Midbrain (tissue), 1 donor: ENCODE measurements at regions not wholly inside any gene's neighbourhood (a gene's known extent, or its start where the extent isn't known, plus 50 kb on each side); places are given as distances from the start of the nearest gene placed in this dataset.
A peak's percentile ranks its signal among the peaks of the same experiment; 100 is the strongest.

Source experiments
- DNase-seq: peaks from one replicate; lab custom pipeline; 2025; lab: John Stamatoyannopoulos, UW

DNA sequence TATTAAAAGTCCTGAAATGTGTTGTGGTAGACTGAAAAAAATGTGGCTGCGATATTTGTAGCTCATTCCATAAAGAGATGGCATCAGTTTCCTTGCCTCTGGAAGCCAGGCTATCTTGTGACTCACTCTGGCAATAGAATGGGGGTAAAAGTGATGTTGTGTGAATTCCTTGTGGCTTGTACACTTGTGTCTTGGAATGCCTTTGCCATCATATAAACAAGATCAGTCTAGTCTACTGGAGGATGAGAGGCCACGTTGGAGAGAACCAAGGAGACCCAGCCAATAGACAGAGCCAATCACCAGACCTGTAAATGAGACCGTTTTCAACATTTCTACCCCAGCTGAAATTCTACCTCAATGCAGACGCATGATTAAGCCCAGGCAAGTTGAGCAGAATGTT, 254.1 kb downstream of the TRIB2 start:
- no peak for DNase-seq

DNA sequence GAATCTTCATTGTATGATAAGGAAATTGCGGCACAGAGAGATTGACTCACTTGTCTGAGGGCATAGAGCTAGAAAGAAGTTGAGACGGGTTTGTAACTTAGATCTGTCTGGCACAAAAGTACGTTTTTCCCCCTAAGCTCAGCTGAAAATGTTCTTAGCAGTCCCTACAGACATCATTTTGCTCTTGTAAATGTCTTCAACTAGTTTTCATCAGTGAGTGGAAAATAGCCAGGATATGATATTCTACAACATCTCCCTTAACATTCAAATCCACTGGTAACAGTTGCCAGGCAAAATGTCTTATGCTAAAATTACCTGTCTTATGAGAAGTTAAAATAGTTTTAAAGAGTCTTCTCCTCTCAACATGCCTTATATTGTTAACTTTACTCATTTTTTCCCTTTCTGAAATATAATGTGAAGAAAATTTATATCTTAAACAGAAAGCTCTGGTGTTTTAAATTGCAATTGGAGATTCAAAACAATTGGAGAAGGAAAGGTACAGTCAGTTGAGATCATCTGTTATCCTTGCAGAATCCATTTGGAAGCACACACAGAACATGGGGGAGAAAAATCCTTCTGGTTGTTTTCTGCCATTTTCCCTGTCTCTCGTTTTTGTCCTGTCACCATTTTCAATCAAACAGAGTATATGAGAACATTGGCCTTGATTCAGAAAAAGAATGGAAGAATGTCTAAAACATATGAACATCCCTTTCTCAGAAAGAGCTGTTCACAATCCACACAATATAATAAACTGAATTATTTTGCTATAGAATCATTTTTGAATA, 255.0 kb downstream of the TRIB2 start:
- DNase-seq, result no peak

DNA sequence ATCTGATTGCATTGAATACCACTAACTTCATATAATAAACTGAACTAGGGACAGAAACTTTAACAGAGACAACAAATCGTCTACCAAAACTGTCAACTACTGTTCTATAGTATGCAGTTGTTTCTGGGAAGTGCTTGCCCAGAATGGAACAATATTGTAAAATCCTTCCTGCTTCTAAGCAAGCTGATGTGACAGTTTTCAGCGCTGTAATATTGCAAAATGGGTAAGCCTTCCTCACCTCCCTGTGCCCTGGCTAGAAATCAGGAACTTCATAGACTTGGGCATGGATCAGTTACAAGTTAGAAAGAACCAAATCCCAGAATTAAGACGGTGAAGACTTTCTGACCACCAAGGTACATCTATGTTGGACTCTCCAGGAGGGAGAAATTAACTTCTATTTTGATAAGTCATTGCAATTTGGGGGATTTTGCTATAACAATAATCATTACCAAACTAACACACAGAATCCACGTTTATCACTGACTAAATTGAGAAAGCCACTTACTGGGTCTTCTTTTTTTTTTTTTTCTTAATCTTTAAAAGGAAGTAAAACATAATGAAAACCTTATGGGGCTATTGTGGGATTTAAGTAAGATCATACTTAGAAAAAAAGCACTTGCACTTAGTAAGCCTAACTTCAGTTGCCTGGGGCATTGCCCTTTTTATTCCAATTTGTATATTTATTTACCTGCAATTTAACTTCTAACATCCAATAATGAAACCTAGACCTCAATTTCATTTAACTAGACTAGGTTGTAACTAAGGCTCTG, 261.5 kb downstream of the TRIB2 start:
- no peak for DNase-seq

DNA sequence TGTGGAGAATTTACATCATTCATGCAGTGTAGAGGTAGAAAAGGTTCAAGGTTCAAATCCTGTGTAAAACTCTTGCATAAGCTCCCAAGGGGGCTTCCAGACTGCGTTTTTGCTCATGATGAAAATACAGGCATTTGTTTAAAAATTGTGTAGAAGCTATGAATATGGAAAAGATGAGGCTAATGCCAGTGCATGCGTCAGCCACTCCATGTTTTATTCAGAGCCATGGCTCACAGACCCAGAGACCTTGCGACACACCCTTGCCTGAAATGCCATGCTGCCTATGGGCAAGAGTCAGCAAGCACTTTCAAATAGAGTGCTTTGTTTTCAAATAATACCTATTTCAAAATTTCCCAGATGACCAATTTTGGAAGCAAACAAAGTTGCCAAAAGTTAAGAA, 262.3 kb downstream of the TRIB2 start:
- no peak for DNase-seq

DNA sequence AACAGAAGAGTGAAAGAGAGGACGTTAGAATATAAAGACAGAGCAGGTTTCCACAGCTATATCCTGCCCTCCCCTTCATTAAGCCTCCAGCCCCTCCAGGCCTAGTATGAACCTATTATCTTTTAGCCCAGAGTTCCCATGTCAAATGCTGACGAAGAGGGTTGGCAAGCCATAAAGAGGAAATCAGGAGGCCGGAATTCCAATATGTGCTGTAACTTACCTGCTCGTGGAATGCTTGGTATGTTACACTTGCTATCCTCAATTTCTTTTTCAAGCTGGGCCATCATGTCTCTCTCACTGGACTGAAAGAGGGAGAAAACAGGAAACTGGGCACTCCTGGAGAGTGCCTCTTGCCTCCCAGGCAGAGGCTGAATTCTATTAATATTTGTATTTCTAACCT, 264.1 kb downstream of the TRIB2 start:
- DNase-seq, result no peak

DNA sequence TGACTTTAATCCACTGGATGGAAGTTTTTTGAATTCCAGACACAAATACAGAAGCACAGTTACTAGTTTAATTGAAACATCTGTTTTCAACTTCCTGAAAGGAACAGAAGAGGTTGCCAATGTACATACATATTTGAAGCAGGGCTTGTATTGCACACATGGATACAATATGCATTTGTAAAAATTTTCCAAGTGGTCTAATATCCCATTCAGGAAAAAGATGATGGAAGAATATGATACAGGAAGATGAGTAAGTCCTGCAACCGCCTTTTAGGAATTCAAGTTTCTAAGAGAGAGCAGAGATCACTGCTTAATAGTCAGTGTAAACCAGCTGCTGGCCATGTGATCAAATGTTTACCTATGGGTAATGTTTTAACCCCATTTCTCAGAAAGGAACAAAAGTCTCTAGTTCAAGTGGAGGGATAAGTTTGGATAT, 265.4 kb downstream of the TRIB2 start:
- no peak for DNase-seq

DNA sequence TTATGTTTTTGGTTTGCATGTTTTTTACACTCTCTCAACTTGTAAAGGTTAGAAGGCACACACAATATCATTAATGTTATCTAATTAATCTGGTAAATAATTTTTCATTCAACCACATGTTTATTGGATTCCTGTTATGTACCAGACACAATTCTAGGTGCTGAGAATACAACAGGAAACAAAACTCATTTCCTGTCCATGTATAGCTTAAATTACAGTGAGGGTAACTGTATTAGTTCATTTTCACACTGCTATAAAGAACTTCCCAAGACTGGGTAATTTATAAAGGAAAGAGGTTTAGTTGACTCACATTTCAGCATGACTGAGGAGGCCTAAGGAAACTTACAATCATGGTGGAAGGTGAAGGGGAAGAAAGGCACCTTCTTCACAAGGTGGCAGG, 270.5 kb downstream of the TRIB2 start:
- DNase-seq, result no peak

DNA sequence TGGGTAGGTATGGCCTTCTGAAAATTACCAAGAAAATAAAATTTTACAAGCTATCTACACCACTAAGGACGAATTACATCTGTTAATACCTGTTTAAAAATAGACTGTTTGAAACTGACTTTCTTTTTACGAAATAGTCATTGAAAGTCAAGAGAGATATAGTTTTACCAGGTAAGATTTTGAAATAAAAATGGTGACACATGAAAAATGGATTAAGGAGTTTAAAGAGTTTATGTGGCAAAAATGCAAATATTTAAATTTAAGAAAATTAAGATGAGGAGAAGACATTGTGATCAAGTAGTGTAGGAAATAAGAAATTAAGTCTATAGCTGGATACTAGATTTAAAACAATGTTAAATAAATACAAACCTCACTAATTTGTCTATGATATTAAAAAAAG, 271.5 kb downstream of the TRIB2 start:
- DNase-seq, result no peak

DNA sequence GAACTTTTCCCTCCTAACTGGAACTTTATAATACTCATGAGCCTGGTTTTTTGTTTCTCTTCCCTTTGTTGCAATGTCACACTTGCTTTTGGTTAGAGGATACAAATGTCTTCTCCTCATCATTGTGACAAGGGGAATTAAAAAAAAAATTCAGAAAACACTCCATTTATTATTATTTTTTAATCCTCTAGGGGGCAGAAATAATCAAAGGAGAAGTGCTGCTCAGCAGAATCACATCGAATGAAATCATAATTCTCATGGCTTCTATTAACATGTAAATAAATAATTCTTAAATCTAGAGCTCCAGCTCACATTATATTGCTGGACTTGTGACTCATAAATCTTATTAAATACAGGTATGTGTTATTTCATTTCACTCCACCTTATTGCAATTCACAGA, 273.8 kb downstream of the TRIB2 start:
- DNase-seq, result no peak

DNA sequence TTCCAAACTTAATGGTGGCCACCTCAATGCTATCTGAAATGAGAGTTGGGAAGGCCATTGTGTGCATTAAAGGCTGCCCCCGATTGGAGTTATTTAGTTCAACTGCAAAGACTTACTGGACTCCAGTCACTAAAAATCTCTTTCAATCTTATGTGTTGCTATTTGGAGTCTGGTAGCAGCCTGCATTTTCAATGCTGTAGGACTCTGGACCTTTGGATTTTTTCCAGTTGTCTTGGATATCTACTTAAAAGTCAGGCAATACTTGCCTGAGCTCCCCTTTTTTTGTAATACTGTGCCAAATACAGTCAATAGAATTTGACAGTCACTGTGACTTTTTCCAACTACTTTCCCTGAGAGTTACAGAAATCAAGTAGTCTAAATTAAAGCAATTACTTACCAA, 281.9 kb downstream of the TRIB2 start:
- DNase-seq, result no peak

DNA sequence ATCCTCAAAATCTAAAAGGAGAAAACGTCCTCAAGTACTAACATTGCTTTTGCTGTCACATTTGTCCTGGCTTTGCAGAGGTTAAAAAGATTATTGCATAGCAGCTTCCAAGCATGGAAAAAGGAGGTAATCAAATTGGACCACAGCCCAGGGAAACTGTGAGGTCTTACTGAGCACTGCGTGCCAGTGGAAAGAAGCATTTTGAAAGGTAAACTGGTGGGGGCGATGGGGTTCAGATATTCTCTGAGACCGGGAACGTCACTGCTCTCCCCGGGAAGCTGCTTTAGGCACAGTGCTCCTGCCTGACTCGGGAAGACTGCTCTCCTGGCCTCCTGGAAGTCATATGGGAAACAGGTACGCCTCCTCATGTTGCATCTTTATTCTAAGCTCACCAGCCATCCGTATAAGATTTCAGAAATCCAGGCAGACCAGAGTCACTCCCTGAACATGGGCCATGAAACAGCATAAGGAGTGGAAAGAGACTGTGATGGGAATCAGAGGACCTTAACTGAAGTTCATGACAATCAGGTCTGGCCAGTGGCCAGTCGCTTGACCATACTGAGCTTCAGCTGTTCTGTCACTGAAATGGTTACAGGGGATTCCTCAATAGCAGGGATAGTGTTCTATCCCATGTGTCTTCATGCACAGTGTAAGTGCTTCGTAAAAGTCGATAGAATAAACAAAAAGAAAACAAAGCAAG, 284.1 kb downstream of the TRIB2 start:
- no peak for DNase-seq

DNA sequence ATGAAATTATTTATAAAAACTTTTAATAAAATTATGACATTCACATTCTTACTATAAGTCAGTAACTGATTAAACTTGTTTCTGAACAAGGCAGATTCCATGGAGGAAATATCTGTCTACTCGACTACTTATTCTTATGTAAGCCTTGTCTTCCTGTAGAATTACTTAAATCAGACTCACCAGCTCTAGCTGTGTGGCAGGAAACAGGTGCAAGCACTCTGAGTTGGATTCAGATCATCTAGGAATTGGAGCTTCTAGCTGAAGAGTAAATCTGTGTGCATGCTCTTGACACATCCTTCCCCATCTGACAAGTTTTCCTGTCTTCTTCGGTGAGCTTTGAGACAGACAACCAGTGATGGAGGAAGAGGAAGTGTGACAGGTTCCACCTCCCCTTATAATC, 284.7 kb downstream of the TRIB2 start:
- DNase-seq, result no peak

DNA sequence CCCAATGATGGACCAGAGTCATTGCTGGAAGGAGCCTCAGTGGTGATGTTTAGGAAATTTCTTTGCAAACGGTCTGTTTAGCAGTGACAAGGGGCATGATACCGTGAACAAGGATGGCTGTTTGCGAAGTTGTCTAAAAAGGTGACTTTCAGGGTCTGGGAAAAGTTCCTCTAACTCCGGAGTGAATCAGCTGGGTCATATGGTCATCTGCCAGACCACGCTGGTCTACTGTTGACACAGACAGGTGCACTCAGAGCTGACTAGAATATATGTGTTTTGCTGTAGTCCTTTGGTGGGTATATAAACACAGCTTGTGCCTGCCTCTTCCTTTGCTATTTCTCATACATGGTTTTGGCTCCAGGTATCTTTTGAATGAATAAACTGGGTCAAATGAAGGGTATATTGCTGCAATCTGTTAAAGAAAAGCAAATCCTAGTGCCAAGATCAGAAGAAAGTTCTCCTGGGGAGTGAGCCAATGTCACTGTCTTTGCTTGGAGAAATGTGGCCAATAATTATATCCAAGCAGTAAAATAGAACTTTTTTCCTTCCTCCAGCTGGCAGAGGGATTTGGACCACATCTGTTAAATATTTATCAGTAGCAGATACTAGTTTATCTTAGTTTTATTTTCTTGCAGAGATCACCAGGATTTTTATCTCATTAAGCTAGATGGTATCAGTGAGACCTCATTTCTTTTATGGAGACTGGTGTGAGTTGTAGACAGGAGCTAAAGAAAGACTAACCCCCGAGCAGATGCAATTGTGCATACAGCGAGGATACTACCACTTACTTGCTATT, 286.0 kb downstream of the TRIB2 start:
- DNase-seq, result no peak

DNA sequence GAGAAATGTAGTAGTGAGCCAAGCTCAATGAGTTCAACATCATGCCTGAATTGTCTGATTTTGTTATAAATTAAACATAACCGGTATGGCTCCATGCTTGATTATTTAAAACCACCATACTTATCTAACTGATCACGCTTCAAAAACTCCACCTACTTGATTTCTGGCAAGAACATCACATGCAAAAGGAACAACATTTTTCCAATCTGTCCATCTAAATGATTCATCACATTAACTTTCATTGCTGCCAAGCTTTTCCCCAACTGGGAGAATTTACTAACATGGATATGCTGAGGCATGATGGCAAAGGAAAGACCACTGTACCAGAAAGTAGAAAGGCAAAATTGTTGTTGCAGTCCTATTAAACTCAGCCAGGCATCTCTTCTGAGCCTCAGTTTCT, 286.8 kb downstream of the TRIB2 start:
- DNase-seq, result no peak

DNA sequence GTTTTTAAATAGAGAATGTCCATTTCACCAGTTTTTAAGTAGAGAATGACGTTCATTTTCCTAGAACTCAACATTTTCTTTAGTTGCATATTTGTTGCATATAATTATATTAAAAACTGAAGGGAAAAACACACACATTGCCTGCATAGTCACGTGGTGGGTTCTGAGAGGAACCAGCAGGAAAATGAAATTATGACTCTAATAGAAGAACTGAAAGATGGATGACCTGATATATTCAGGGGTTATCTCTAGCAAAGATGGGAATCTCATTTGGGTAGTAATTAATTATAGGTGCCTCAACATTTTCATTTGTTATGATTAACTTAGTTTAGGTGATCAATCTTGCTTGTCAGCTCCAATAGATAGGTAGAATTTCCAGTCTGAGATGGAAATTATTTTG, 288.3 kb downstream of the TRIB2 start:
- no peak for DNase-seq

DNA sequence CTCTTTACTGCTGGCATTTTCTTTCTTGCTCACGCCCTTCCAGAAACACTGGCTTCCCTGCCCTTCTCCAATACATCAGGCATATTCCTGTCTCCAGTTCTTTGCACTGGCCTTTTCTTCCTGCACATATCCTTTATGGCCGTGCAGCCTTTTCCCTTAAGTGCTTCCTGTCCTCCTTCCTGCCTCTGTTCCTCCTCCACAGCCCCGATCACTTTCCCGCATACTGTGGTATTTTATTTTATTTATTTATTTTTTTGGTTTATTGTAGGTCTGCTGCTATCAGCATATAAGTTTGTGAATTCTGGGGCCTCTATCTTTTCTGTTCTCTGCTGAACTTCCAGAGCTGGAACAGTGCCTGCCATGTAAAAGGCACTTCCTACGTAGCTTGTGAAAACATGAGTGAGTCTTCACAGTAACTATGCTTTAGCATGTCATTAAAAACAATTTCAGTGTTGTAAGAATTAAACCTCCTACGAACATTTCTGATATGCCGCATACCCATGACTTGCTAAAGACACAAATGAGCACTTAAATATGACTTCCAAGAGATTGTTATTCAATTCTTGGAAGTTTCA, 289.1 kb downstream of the TRIB2 start:
- DNase-seq, result no peak

DNA sequence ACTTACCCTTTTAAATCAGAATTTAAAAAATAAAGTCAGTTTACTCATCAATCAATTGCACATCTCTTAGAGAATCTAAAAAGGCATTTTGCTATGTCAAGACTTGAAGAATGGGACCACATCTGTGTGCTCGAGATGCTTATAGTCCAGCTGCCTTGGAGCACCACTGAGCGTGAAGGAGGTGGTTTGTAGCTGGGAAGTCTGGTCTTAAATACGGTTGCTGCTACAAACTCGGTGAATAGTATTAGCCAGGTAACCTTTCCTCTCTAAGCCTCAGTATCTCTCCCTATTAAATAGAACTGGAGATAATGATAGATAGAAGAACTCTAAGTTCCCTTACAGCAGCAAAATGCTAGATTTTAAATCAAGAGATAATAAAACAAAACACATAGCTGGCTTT, 289.7 kb downstream of the TRIB2 start:
- DNase-seq, result no peak

DNA sequence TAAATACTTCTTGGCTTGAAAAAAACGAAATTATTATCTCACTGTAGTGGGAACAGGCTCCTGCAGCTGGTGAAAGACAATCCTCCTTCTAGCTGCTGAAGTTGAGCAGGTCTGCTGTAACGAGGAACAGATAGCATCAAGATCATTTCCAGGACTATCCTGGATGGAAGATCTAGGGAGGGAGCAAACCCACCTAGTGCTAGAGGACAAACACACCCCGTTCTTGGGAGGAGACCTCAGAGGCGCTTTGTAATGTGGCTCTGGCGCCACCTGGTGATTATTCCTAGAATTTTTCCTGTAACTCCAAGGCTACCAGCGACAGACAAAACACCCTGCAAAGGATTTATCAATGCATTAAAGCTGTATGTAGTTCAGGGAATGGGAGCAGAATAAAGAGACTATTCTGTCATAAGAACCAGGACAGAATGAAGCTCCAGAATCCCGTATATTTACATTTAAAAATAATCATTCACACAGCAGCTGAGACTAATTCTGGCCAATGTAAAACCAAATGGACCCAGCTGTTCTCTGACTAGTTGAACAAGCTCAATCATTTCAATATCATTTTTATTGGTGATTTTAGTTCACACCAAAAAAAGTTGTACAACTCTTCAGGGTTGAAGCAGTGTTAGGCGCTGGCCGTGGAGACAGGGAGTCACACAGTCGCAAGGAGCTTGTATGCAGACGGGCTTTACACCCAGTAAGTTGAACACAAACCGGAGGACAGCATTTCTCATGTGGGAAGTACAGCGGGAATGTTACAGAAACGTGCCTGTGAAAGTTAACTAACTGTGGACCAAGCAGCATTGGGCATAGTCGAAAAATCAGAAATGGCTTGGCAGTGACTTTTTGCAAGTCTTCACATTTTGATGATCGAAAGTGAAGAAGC, 290.3 kb downstream of the TRIB2 start:
- DNase-seq, result peak; percentile 82

DNA sequence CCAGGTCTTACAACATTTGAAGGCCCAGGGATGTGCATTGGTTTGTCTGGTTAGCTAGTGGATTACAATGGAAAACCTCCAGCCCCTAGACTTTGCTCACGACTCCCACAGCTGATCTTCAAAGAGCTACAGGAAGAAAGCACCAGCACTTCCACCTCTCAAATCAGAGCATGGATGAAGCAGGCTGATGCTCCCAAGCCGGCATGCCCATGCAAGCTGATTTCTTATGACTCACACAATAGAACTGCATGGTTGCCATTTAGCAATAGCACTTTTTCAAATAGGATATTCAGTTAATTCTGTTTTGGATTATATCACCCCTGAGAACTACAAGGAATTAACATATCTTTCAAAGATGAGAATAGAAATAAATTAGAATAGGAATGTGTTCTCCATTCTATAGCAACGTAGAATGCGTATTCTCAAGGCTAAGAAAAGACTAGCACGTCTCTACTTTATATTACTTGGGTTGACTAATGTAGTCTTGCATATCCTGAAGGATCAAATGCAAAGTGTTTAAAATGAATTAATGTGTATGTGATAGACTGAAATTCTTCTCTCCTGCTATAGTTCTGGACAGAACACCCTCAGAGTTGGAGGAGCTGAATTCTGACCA, 292.4 kb downstream of the TRIB2 start:
- DNase-seq, result no peak

DNA sequence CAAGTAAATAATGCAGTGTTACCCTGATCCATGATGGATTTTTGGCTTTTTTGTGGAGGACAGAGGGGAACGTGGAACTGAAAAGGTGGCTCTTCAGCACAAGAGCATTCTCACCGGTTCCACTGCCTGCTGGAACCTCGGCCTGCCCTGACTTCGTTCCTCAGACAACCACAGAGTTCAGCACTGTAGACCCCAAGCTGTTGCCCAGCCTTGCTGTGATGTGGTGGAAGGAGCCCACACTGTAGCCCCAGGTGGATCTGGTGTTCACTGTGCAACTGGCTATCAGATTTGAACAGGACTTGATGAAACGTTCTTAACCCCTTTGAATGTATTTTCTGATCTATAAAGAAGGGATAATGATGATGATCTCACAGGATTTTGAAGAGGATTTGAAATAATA, 293.5 kb downstream of the TRIB2 start:
- no peak for DNase-seq
